Panc1 (cell line): ENCODE measurements at regions not wholly inside any gene's neighbourhood (a gene's known extent, or its start where the extent isn't known, plus 50 kb on each side); places are given as distances from the start of the nearest gene placed in this dataset.

ENCODE experiments used
- ATAC-seq: fragments of 200-7000 bp; cut with Tn5 transposase; 2 replicates; pipeline ENCODE4 v1.9.1; 2020; ENCODE audit warnings: mild to moderate bottlenecking, moderate library complexity
- BruUV-seq: library from RNA; stranded (reverse); fragments of 400-500 nt; replicated peaks from 2 replicates; lab custom pipeline; 2021; lab: Mats Ljungman, UMichigan
- CTCF ChIA-PET: fragments of 300-600 bp; sonication (Branson Sonifier 250); formaldehyde crosslinking; loops from one replicate; lab custom pipeline; 2022; ENCODE audit warnings: antibody characterized with exemption; lab: Charles Lee
- POLR2A ChIA-PET: fragments of 300-600 bp; sonication (Branson Sonifier 250); formaldehyde crosslinking; loops from one replicate; lab custom pipeline; 2022; ENCODE audit warnings: antibody characterized with exemption; lab: Charles Lee
- DNase-seq: peaks from one replicate; pipeline ENCODE4 v3.0.0-alpha.2; 2010; ENCODE audit warnings: low read depth, low spot score
- H3K27ac ChIP-seq: 2 replicates; pipeline ENCODE4 v1.5.1; 2011; ENCODE audit warnings: mild to moderate bottlenecking, low read length, inconsistent platforms
- H3K27me3 ChIP-seq: fragments of 200-500 bp; sonication (Bioruptor generic); 2 replicates; pipeline ENCODE4 v1.6.0; 2014; ENCODE audit warnings: low read length, inconsistent platforms; ENCODE audit not compliant: control insufficient read depth, insufficient read depth
- H3K36me3 ChIP-seq: fragments of 200-500 bp; sonication (Bioruptor generic); 2 replicates; pipeline ENCODE4 v1.5.1; 2014; ENCODE audit warnings: inconsistent platforms, mild to moderate bottlenecking, low read length, moderate library complexity; ENCODE audit not compliant: control insufficient read depth, insufficient read depth
- H3K4me1 ChIP-seq: 2 replicates; pipeline ENCODE4 v1.5.1; 2011; ENCODE audit warnings: inconsistent platforms, mild to moderate bottlenecking, low read length, moderate library complexity; ENCODE audit not compliant: control insufficient read depth, insufficient read depth
- H3K4me3 ChIP-seq, 2 experiments: 2 replicates each; pipeline ENCODE4 v1.5.1; 2011 to 2012; ENCODE audit warnings: low read depth in 2 of 2, low read length in 2 of 2, mild to moderate bottlenecking in 2 of 2, inconsistent platforms in 1 of 2, moderate library complexity in 1 of 2
- H3K9me3 ChIP-seq: fragments of 200-500 bp; sonication (Bioruptor generic); 2 replicates; pipeline ENCODE4 v1.5.1; 2014; ENCODE audit warnings: low read depth, mild to moderate bottlenecking, inconsistent platforms, low read length, moderate library complexity; ENCODE audit not compliant: control insufficient read depth, insufficient read depth
- CTCF ChIP-seq: fragments of 450-650 bp; IDR thresholded peaks from 2 replicates; pipeline ENCODE4 v1.5.1; 2017; ENCODE audit warnings: mild to moderate bottlenecking
- POLR2AphosphoS5 ChIP-seq: IDR thresholded peaks from 2 replicates; pipeline ENCODE4 v1.6.1; 2012; ENCODE audit warnings: mild to moderate bottlenecking, low read depth, low read length, moderate library complexity
- REST ChIP-seq, 2 experiments: IDR thresholded peaks; 2 replicates each; pipeline ENCODE4 v1.6.1; 2011 to 2012; ENCODE audit warnings: low read depth in 2 of 2, control low read depth in 1 of 2, low read length in 1 of 2, mild to moderate bottlenecking in 1 of 2, moderate library complexity in 1 of 2; ENCODE audit not compliant: insufficient read depth in 1 of 2
- SIN3A ChIP-seq: IDR thresholded peaks from 2 replicates; pipeline ENCODE4 v1.6.1; 2012; ENCODE audit warnings: low read depth, mild to moderate bottlenecking, low read length, moderate library complexity, borderline replicate concordance; ENCODE audit not compliant: insufficient read depth
- TCF7L2 ChIP-seq: IDR thresholded peaks from 2 replicates; pipeline ENCODE4 v1.6.1; 2011; ENCODE audit warnings: mild to moderate bottlenecking, low read depth, low read length, inconsistent platforms
- in situ Hi-C: cut with HindIII; loops from 2 replicates; pipeline ENCODE4 v1.10.0; 2016; ENCODE audit warnings: low sequenced_read_pairs, low pct_unique_long_range_greater_than_20kb
- intact Hi-C: fragments of 100-400 bp; cut with micrococcal nuclease; formaldehyde crosslinking; loops from one replicate; pipeline ENCODE4 v1.10.0; 2022; ENCODE audit not compliant: unreplicated experiment

- Histone ChIP-seq H3K4me3 (no peak overlapping the region), H3K27ac (no peak overlapping the region), H3K27me3 (no peaks in the 10 kb centered on the region; the same call in 1 of the 2 replicates), H3K4me1 (no peaks in the 10 kb centered on the region), H3K36me3 (no peaks in the 10 kb centered on the region), H3K9me3 (no peaks in the 10 kb centered on the region)
- CTCF ChIA-PET, result no interaction called here
- BruUV-seq, result no TSS peak
- intact Hi-C loops, result no loop called here
- in situ Hi-C loops, result no loop called here
- POLR2A ChIA-PET, result no interaction called here
- ATAC-seq, result no peak
- no peak for DNase-seq
- TF ChIP-seq SIN3A (no peak), TCF7L2 (no peak), REST (IDR thresholded peaks at IDR 0.05; ENCODE audit: insufficient read depth in 1 of 2, low read depth in 2 of 2, low read length in 1 of 2) (no peak), CTCF (no peak), POLR2AphosphoS5 (no peak)
These were observed 90.9 kb downstream of the MATN1 start for GRCh38 chr1:30632481-30632880.

GRCh38 chr1:30631700-30632099, 91.7 kb downstream of the MATN1 start:
- H3K36me3 ChIP-seq, result no peaks in the 10 kb centered on the region
- TF ChIP-seq CTCF, result no peak
- no peak for TF ChIP-seq TCF7L2
- TF ChIP-seq POLR2AphosphoS5, result no peak
- no peak for TF ChIP-seq SIN3A
- no peak for TF ChIP-seq REST (IDR thresholded peaks at IDR 0.05; ENCODE audit: insufficient read depth in 1 of 2, low read depth in 2 of 2, low read length in 1 of 2)
- no peak overlapping the region for H3K4me3 ChIP-seq
- H3K4me1 ChIP-seq, result no peaks in the 10 kb centered on the region
- ChIA-PET POLR2A (no interaction called here), CTCF (no interaction called here)
- BruUV-seq, result no TSS peak
- no peak overlapping the region for H3K27ac ChIP-seq
- no peak for ATAC-seq
- intact Hi-C loops, result no loop called here
- in situ Hi-C loops, result no loop called here
- DNase-seq, result no peak
- no peaks in the 10 kb centered on the region for H3K9me3 ChIP-seq
- peaks cover 2% of the 10 kb centered on the region for H3K27me3 ChIP-seq
